ENCODE measurements at regions not wholly inside any gene's neighbourhood (a gene's known extent, or its start where the extent isn't known, plus 50 kb on each side); places are given as distances from the start of the nearest gene placed in this dataset.
"Not testable (repeated sequence)": the region's sequence is repeated elsewhere in the genome, so short reads cannot be mapped to it uniquely, and the experiment has no call there.

- no peak for DNase-seq
These were observed 301.5 kb downstream of the NDUFA10 start for GRCh38 chr2:239723486-239724193.

- DNase-seq, result no peak
These were observed 302.2 kb downstream of the NDUFA10 start for GRCh38 chr2:239722760-239723470.

GRCh38 chr2:239721991-239722759 is 303.0 kb downstream of the NDUFA10 start:
- no peak for DNase-seq

GRCh38 chr2:239721531-239721930 is 303.6 kb downstream of the NDUFA10 start:
- DNase-seq, result no peak

GRCh38 chr2:239720361-239721360 is 304.5 kb downstream of the NDUFA10 start:
- DNase-seq, result no peak

- no peak for DNase-seq
These were observed 305.3 kb downstream of the NDUFA10 start for GRCh38 chr2:239719791-239720360.

DNA sequence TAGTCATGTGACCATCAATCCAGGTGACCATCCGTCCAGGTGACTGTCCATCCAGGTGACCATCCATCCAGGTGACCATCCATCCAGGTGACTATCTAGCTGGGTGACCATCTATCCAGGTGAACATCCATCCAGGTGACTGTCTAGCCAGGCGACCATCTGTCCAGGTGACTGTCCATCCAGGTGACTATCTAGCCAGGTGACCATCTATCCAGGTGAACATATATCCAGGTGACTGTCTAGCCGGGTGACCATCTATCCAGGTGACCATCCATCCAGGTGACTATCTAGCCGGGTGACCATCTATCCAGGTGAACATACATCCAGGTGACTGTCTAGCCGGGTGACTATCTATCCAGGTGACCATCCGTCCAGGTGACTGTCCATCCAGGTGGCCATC is 306.2 kb downstream of the NDUFA10 start:
- not testable (repeated sequence) for DNase-seq

- no peak for DNase-seq
These were observed 307.4 kb downstream of the NDUFA10 start for GRCh38 chr2:239717706-239718105.

DNA sequence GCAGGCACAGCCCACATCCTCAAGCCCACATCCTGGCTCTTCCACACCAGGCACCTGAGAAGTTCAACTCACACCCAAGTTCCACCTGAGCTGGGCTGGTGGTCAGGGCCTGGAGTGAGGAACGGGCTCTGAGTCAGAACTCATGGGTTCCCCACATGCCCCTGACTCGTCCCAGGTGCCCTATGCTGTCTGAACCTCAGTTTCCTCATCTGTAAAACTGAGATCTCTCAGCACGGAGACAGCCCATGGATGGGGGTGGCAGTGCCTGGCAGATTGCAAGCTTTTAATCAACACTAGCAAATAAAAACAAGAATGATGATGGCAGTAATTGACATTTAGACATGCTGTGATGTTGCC is 307.8 kb downstream of the NDUFA10 start:
- no peak for DNase-seq

GRCh38 chr2:239716536-239717318 is 308.4 kb downstream of the NDUFA10 start:
- no peak for DNase-seq

DNA sequence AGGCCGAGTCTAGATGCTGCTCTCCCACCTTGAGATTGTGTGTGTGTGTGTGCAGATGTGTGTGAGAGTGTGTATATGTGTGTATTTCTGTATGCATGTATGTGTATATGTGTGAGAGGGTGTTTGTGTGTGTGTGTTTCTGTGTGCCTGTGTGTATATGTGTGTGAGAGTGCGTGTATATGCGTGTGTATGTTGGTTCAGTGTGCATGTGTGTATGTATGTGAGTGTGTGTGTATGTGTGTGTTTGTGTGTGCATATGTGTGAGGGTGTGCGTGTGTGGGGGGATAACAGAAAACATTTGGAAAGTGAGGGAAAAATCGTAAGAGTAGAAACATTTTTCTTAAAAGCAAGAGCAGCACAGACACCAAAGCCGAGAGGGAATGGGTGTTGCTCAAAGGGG is 309.1 kb downstream of the NDUFA10 start:
- DNase-seq, result no peak

DNA sequence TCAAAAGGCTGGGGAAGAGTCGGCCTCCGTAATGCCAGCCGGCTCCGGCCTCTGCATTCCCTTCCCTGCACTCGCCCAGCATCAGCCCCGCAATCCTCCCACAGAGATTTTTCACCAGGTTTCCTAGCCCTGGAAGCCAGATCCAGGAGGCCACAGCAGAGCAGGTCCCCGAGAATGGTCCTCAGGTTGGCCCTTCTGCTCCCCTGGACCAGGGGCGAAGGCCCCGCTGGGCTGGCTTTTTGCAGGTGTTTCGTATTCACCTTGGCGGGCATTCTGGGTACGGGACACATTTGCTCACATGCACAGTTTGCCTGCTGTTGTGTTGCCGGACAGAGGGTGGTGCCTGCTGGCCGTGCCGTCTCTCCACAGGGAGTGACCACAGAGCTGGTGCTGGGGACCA is 309.5 kb downstream of the NDUFA10 start:
- no peak for DNase-seq

DNA sequence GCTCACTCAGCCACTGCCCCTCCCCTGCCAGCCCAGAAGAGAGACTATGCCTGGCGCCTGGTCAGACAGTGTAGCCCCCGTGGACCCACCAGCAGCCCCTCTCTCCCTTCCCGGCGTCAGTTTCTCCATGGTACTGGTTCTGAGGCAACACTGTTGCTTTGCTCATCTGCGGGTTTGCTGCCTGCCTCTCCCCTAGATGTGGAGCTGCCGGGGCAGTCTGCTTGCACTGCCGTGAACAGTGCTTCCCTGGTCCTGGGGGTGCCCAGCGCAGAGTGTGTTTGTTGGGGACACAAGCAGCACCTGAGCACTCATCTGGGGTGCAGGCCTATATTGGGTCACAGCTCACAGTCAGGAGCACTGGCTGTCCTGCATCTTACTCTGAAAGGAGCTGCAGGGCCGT is 309.9 kb downstream of the NDUFA10 start:
- no peak for DNase-seq

- no peak for DNase-seq
These were observed 311.0 kb downstream of the NDUFA10 start for GRCh38 chr2:239714116-239714515.

DNA sequence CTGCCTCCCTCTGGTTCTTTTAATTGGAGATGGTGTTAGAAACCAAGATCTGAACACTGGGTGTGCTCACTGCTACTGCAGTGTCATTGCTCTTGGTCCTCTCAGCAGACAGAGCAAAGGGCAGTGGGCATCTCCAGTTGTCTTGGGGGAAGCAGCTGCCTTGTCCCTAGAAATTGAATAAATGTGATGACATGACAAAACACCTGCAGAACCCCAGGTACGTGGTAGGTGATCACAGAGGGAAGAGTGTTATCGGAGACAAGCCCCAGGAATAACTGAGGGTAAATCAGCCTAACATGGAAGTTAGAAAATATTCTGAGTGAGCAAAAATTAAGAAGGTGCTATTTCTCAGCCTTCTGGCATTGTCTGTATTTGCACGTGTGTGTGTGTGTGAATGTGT is 311.9 kb upstream of the HDAC4 start:
- DNase-seq, result no peak

DNA sequence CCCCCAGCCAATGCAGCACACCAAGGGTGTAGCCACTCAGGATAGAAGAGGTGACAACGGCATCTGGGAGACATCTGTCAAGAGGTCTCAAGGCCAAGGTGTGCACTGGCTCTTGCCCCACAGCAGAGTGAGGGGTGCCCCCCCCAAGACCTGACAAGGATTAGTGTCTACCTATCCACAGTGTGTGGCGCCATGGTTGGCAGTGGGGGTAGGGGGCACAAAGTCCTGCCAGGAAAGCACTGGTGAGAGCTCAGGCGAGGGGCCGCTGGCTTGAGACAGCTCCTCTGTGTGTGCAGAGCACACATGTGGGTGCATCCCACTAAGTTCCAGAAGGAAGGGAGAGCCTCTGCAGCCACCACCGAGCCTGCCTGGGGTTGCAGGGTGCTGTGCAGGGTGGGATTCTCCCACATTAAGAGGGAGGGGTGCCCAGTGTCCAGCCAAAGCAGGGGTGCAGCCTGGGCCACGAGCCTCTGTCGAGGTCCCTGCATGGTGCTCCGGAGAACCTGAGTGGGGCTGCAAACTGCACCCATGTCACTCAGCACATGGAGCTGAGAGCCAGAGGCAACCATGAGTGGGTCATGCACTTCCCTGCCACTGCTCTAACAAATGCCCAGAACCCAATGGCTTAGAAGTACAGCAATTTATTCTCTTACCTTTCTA is 311.2 kb upstream of the HDAC4 start:
- no peak for DNase-seq

DNA sequence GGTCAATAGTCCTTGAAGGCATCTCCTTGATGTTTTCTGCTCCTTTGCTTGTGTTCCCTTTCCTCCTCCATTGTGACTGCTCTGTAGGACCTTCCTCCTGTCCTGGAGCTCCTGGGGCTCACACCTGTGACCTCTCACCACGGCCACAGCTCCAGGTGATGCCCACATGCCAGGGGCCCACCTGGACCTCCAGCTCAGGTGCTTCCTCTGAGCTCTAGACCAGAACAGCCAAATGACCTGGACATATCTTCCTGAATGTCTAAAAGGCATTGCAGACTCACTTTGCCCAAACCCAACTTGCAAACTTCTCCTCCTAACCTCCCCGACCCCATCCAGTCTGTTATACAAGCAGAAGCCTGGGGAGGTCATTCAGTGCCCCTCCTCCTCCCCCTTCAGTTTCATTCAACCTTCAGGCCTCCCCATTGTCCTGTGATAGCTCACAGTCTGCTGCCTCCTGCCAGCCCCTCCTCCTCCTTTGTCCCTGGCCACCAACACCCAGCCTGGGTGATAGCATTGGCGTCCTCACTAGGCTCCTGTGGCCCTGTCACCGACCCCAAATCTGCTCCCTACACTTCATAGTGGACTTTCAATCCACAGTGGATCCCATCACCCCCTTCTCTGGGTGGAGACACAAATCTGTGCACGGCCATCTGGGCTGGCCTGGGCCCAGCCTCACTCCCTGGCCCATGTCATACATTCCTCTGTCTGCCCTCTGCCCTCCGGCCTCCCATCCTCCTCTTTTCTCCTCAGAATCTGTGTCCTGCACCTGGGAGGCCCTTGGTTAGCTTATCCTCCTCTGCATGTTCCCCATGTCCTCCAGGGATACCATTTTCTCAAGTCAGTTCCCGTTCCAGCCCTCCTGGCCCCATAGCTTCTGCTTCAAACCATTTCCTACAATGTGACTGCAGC is 310.4 kb upstream of the HDAC4 start:
- no peak for DNase-seq

GRCh38 chr2:239706367-239706766 is 305.5 kb upstream of the HDAC4 start:
- DNase-seq, result no peak

GRCh38 chr2:239704737-239705136 is 303.9 kb upstream of the HDAC4 start:
- DNase-seq, result no peak

DNA sequence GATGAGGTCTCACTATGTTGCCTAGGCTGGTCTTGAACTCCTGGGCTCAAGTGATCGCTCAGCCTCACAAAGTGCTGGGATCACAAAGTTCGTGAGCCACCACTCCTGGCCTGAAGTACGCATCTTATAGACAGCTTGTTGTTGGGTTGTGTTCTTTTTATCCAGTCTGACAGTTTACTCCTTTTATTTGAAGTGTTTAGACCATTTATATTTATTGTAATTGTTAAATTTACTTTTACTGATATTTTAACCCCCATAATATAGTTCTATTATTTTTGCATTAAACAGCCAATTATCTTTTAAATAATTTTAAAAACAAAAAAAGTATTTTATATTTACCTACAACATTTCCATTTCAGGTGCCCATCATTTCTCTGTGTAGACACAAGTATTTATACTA is 303.0 kb upstream of the HDAC4 start:
- no peak for DNase-seq

All from CD4-positive, alpha-beta T cell treated with Interleukin-10 for 1 hour (primary cell).